ENCODE measurements at regions not wholly inside any gene's neighbourhood (a gene's known extent, or its start where the extent isn't known, plus 50 kb on each side); places are given as distances from the start of the nearest gene placed in this dataset.

GRCh38 chr20:6622041-6622440 is 145.4 kb upstream of the BMP2 start:
- DNase-seq (ENCODE audit: insufficient read length, low spot score) (no peak), FAIRE-seq (no peak)

- DNase-seq (ENCODE audit: insufficient read length, low spot score) (no peak), FAIRE-seq (no peak)
Measured at GRCh38 chr20:6618051-6618450, 149.4 kb upstream of the BMP2 start.

GRCh38 chr20:6616421-6616820 is 151.1 kb upstream of the BMP2 start:
- no peak for FAIRE-seq

GRCh38 chr20:6614836-6615235 is 152.7 kb upstream of the BMP2 start:
- no peak for FAIRE-seq
- no peak for DNase-seq (ENCODE audit: insufficient read length, low spot score)

More at GRCh38 chr20:6616421-6616820, 151.1 kb upstream of the BMP2 start:
- DNase-seq (ENCODE audit: insufficient read length, low spot score): no peak

GRCh38 chr20:6613280-6613861 is 154.1 kb upstream of the BMP2 start:
- FAIRE-seq: no peak
- DNase-seq (ENCODE audit: insufficient read length, low spot score): no peak

- no peak for DNase-seq (ENCODE audit: insufficient read length, low spot score)
Measured at GRCh38 chr20:6612606-6612923, 154.9 kb upstream of the BMP2 start.

GRCh38 chr20:6611911-6612605 is 155.4 kb upstream of the BMP2 start:
- DNase-seq (ENCODE audit: insufficient read length, low spot score): no peak

More at GRCh38 chr20:6612606-6612923, 154.9 kb upstream of the BMP2 start:
- no peak for FAIRE-seq

GRCh38 chr20:6606651-6607050 is 160.8 kb upstream of the BMP2 start:
- no peak for FAIRE-seq

More at GRCh38 chr20:6611911-6612605, 155.4 kb upstream of the BMP2 start:
- FAIRE-seq: no peak

GRCh38 chr20:6605055-6605935 is 162.2 kb upstream of the BMP2 start:
- DNase-seq (ENCODE audit: insufficient read length, low spot score) (no peak), FAIRE-seq (no peak)

More at GRCh38 chr20:6606651-6607050, 160.8 kb upstream of the BMP2 start:
- DNase-seq (ENCODE audit: insufficient read length, low spot score): no peak

GRCh38 chr20:6604179-6604578 is 163.3 kb upstream of the BMP2 start:
- DNase-seq (ENCODE audit: insufficient read length, low spot score) (no peak), FAIRE-seq (no peak)

- DNase-seq (ENCODE audit: insufficient read length, low spot score) (no peak), FAIRE-seq (no peak)
Measured at GRCh38 chr20:6599876-6600735, 167.4 kb upstream of the BMP2 start.

- FAIRE-seq: no peak
- DNase-seq (ENCODE audit: insufficient read length, low spot score): no peak
Measured at GRCh38 chr20:6595704-6596103, 171.8 kb upstream of the BMP2 start.

- FAIRE-seq: no peak
- DNase-seq (ENCODE audit: insufficient read length, low spot score): no peak
Measured at GRCh38 chr20:6590891-6591637, 176.4 kb upstream of the BMP2 start.

GRCh38 chr20:6588296-6588695 is 179.2 kb upstream of the BMP2 start:
- FAIRE-seq (no peak), DNase-seq (ENCODE audit: insufficient read length, low spot score) (no peak)

GRCh38 chr20:6583134-6583738 is 184.2 kb upstream of the BMP2 start:
- FAIRE-seq: no peak
- no peak for DNase-seq (ENCODE audit: insufficient read length, low spot score)

GRCh38 chr20:6582449-6582848 is 185.0 kb upstream of the BMP2 start:
- no peak for FAIRE-seq
- DNase-seq (ENCODE audit: insufficient read length, low spot score): no peak

GRCh38 chr20:6580486-6580885 is 187.0 kb upstream of the BMP2 start:
- DNase-seq (ENCODE audit: insufficient read length, low spot score) (no peak), FAIRE-seq (no peak)

- no peak for FAIRE-seq
- no peak for DNase-seq (ENCODE audit: insufficient read length, low spot score)
Measured at GRCh38 chr20:6579824-6580223, 187.7 kb upstream of the BMP2 start.

- DNase-seq (ENCODE audit: insufficient read length, low spot score) (no peak), FAIRE-seq (no peak)
Measured at GRCh38 chr20:6579417-6579816, 188.1 kb upstream of the BMP2 start.

GRCh38 chr20:6577451-6577850 is 190.0 kb upstream of the BMP2 start:
- FAIRE-seq (no peak), DNase-seq (ENCODE audit: insufficient read length, low spot score) (no peak)

Measured in HTR-8/SVneo (cell line).